T-helper 2 cell treated with Interferon-gamma antibody and Interleukin-4, amounts not matched to agents 100 ng/mL and 5 ng/mL, for 36 hours (primary cell): ENCODE measurements at regions not wholly inside any gene's neighbourhood (a gene's known extent, or its start where the extent isn't known, plus 50 kb on each side); places are given as distances from the start of the nearest gene placed in this dataset.

ENCODE experiments used
- intact Hi-C: fragments of 100-400 bp; cut with micrococcal nuclease; formaldehyde crosslinking; loops from one replicate; pipeline ENCODE4 v1.15.1; 2023

DNA sequence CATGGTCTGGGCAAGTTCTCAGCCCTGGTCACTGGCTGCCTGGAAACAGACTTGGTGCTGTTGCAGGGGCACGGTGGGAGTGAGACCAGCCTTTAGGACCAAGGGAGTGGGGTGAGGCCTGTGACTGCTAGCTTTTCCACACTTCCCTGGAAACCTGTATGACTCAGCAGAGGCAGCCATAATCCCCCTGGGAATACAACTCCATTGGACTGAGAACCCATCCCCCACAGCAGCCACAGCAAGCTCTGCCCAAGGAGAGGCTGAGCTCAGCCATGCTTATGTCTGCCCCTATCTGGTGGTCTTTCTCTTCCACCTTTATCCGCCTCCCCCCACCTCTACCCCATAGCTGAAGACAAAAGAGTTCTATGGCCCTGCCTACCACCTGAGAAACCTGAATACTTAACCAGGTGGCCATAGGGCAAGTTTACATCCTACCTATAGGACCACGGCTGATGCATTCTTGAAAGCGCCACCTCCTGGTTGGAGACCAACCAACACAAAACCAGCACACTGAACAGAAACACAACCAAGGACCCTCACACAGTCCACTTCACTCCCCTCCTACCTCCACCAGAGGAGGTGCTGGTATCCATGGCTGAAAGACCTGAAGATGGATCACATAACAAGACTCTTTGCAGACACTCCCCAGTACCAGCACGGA, 816.2 kb upstream of the SOX9 start:
- intact Hi-C loops: no loop called here

DNA sequence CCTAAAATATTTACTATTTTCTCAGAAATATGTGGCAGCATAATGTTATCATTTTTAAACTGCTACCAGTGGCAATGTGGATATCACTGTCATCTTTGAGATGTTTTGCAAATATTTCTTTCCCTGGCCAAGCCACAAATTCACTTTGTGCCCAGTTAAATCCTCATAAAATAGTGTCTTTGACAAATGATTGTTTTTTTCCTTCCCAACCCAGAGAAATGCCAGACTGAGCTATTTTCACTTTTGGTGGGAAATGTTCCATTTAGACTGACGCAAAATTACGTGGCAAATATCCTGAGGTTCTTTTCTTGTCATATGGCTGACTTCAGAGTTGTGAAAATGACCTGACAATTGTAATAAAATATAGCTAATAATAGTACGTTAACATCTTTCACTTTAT, 807.0 kb upstream of the SOX9 start:
- intact Hi-C loops: no loop called here

- intact Hi-C loops: no loop called here
These were observed 805.3 kb upstream of the SOX9 start for GRCh38 chr17:71315568-71315967.

- intact Hi-C loops: no loop called here
These were observed 804.5 kb upstream of the SOX9 start for GRCh38 chr17:71316176-71316897.

GRCh38 chr17:71320009-71320796, 800.6 kb upstream of the SOX9 start:
- intact Hi-C loops: no loop called here

DNA sequence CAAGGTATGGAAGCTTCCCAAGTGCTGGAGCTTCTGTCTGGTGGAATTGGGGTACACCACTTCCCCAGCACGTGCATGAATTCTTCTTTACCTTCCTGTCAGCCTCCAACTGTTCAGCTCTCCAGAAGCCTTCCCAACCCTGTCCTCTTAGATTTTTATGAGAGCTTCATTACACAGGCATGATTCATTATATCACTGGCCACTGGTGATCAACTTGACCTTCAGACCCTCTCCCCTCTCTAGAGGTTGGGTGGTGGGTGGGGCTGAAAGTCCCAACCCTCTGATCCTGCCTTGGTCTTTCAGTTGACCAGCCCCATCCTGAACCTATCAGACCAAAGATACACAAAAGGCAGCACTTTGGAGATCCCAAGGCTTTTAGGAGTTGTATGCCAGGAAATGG, 795.7 kb upstream of the SOX9 start:
- intact Hi-C loops: no loop called here

DNA sequence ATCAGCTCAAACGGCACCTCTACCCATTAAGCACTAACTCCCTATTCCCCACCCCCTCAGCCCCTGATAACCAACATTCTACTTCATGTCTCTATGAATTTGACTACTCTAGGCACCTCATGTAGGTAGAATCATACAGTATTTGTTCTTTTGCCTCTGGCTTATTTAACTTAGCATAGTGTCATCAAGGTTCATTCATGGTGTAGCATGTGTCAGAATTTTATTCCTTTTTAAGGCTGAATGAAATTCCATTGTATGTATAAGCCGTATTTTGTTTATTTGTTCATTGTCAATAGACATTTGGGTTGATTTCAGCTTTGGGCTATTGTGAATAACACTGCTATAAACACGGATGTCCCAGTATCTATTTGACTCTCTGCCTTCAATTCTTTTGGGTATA, 794.9 kb upstream of the SOX9 start:
- intact Hi-C loops: no loop called here

- intact Hi-C loops: no loop called here
These were observed 793.3 kb upstream of the SOX9 start for GRCh38 chr17:71327376-71328059.

GRCh38 chr17:71329310-71330098, 791.3 kb upstream of the SOX9 start:
- intact Hi-C loops: no loop called here

DNA sequence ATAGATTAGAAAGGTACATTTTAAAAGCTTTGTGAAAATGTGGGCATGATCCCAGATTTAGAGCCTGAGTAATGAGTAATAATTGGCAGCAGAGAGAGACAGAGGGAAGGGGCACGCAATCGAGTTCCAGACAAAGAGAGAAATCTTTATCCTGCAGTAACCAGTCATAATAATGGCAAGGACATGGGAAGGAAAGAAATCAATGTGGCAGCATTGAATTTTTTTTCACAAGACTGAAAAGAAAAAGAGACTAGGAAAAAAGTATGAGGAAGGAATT, 790.8 kb upstream of the SOX9 start:
- intact Hi-C loops: no loop called here

GRCh38 chr17:71331754-71332325, 789.0 kb upstream of the SOX9 start:
- intact Hi-C loops: no loop called here

GRCh38 chr17:71334048-71334751, 786.6 kb upstream of the SOX9 start:
- intact Hi-C loops: no loop called here

- intact Hi-C loops: no loop called here
These were observed 785.6 kb upstream of the SOX9 start for GRCh38 chr17:71335212-71335611.

DNA sequence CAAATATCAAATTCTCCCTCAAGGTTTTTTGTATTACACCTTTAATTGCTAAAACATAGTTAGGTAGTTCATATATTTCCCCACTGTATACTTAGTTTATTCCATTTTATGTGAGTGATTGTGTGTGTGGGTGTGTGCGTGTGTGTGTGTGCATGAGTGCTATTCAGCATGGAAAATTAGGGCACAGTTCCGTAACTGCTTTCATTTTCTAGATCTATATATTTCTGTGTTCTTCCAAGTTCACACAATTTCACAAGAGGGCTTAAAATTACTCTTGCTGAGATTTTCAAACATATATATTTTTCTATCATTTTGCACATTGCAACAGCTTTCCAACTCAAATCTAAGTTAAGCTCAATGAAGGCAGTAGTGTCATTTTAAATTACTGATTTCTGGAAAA, 782.9 kb upstream of the SOX9 start:
- intact Hi-C loops: no loop called here

DNA sequence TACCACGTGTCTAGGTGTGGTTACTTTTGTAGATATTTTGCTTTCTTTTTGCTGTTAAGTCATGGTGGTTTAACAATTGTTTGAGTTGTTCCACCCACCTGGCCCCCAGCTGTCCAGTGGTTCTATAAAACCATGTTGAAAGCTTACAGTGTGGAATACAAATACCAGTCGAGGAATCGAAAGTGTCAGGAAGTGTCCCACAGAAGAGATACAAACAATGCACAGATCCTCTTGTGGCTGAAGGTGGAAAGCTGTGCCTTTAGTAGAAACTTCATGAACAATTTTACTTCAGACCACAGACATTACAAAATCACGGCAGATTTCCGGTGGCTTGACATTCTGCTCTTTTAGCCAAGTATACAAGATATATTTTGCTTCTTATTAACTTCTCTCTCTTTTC, 782.4 kb upstream of the SOX9 start:
- intact Hi-C loops: no loop called here

GRCh38 chr17:71339206-71339605, 781.6 kb upstream of the SOX9 start:
- intact Hi-C loops: no loop called here

GRCh38 chr17:71342737-71343136, 778.1 kb upstream of the SOX9 start:
- intact Hi-C loops: no loop called here

GRCh38 chr17:71349908-71350600, 770.8 kb upstream of the SOX9 start:
- intact Hi-C loops: no loop called here

- intact Hi-C loops: no loop called here
These were observed 760.5 kb upstream of the SOX9 start for GRCh38 chr17:71360301-71360700.
